Esophagus (tissue), 2 donors: ENCODE measurements at regions not wholly inside any gene's neighbourhood (a gene's known extent, or its start where the extent isn't known, plus 50 kb on each side); places are given as distances from the start of the nearest gene placed in this dataset.

Experiments
- H3K27ac ChIP-seq, 2 donors: one replicate each; pipeline ENCODE4 v1.5.1; 2013; ENCODE audit warnings: low read depth in 2 of 2, mild to moderate bottlenecking in 2 of 2, inconsistent platforms in 1 of 2, low read length in 1 of 2, moderate library complexity in 1 of 2
- H3K27me3 ChIP-seq, 2 donors: one replicate each; pipeline ENCODE4 v1.6.1; 2013; ENCODE audit warnings: low read length in 2 of 2, control low read depth in 1 of 2, mild to moderate bottlenecking in 1 of 2; ENCODE audit not compliant: insufficient read depth in 2 of 2, control insufficient read depth in 1 of 2
- H3K36me3 ChIP-seq, 2 donors: one replicate each; pipeline ENCODE4 v1.6.1; 2013; ENCODE audit warnings: low read length in 1 of 2; ENCODE audit not compliant: control insufficient read depth in 2 of 2, insufficient read depth in 2 of 2
- H3K4me1 ChIP-seq, 2 donors: one replicate each; pipeline ENCODE4 v1.6.1; 2013; ENCODE audit warnings: low read length in 1 of 2; ENCODE audit not compliant: control insufficient read depth in 2 of 2, insufficient read depth in 2 of 2
- H3K4me3 ChIP-seq, 2 donors: one replicate each; pipeline ENCODE4 v1.5.1; 2013; ENCODE audit warnings: low read length in 2 of 2, mild to moderate bottlenecking in 2 of 2, low read depth in 1 of 2, moderate library complexity in 1 of 2
- H3K9me3 ChIP-seq, 2 donors: one replicate each; pipeline ENCODE4 v1.6.1; 2013; ENCODE audit warnings: mild to moderate bottlenecking in 2 of 2, low read depth in 1 of 2, low read length in 1 of 2, moderate library complexity in 1 of 2; ENCODE audit not compliant: control insufficient read depth in 2 of 2, insufficient read depth in 1 of 2
- WGBS, 2 donors: extraction: QIAGEN DNeasy Blood & Tissue Kit; methylation state at CpG; one replicate each; pipeline ENCODE4 v1.1.7; 2013; 5-methylcytosine and 5-hydroxymethylcytosine counted together
- donor health status: healthy with polysubstance abuse.
- donor health status: Bipolar disorder and iron deficiency.

DNA sequence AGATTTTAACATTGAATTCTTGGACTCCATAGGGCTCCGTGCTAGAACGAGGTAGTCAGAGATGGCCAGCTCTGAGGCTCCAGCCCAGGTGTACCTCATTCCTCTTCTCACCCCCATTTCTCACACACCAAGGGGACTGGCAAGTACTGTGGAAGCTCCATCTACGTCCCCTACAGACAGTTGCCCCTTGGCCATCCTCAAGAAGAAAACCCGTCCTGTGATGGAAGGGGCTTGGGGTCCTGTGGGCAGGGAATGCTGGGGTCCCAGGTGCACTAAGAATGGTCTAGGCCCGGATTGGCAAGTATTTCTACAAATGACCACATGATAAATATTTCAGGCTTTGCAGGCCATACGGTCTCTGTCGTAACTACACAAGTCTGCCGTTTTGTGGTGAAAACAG lies 110.3 kb downstream of the PDCL3 start:
- Histone ChIP-seq H3K9me3 (no peaks in the 10 kb centered on the region), H3K27me3 (no peaks in the 10 kb centered on the region), H3K36me3 (no peaks in the 10 kb centered on the region), H3K27ac (no peak overlapping the region), H3K4me3 (no peak overlapping the region), H3K4me1 (no peaks in the 10 kb centered on the region)
- WGBS, 2 donors, result 88 to 91% methylated on average over 8 of the region's 8 CpGs

DNA sequence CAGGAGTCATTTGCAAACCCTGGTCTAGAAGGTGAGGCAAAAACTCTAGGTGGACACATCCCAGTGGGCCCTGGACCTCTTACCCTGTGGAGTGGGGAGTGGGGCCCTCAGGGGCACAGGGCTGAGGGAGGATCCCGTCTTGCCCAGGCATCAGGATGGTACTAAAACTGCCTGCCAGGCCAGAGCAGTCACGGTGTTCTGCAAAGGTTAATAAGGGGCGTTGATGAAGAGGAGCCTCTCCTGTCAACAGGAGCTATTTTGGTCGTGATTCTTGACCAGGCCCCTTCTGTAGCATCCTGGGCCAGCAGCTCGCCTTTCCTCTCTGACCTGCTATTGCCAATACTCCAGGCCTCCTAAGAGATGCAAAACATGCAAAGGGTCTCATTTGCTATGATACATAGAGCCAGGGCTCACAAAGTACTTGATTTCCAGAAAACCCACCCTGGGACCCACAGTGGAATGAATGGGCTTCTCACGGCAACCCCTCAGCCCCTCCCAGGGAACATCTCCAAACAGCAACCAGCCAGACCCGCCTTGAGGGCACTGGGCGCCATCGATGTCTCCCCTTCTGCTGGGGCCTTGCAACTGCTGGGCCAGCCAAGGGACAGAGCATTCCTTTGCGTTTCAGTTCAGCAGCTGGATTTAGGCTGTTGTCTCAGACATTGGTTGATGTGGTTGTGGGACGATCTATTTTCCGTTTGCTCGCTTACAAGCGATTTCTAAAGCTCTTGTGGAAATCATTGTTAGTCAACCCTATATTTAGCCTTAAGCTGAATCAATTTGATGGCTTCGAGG lies 111.1 kb downstream of the PDCL3 start:
- Histone ChIP-seq H3K27me3 (no peaks in the 10 kb centered on the region), H3K4me3 (no peak overlapping the region), H3K27ac (no peak overlapping the region), H3K36me3 (no peaks in the 10 kb centered on the region), H3K4me1 (no peaks in the 10 kb centered on the region), H3K9me3 (no peaks in the 10 kb centered on the region)
- 83 to 85% methylated on average over 15 of the region's 15 CpGs for WGBS, 2 donors

DNA sequence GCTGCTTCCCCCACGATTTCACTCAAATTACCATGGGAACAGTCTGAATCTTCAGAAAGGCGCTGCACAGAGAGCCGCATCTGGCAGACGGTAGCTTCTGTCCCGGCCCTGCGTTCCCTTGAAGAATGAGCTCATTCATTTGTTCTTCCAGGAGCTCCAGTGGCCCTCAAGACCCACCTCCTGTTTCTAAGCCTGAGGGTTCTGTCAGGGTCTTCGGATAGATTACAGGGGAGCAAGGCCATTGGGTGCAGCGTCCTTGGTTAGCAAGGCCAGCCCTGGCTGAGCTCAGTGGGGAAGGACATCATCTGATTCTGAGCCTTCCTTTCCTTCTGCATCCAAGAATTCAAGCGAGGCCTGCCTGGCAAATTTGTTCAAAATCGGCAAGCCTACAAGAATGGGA lies 111.9 kb downstream of the PDCL3 start:
- no peaks in the 10 kb centered on the region for H3K4me1 ChIP-seq
- WGBS, 2 donors, result 84 to 87% methylated on average over 10 of the region's 10 CpGs

DNA sequence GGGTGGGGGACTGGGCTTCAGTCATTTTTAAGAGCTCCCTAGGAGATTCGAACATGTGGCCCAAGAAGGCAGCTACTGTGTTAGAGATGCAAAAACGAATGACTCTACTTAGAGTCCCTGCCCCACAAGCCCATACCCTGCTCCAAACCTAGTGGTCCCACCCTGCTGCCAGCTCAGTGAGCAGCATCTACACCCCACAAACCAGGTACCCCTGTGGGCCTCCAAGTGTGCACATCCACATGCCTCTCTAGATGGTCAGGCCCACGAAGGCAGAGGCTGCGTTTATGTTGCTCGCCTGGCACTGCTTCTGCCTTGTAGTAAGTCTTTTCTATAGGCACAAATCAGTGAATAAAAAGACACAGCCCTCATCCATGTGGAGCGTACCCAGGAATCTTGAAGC lies 112.6 kb downstream of the PDCL3 start:
- Histone ChIP-seq H3K27me3 (no peaks in the 10 kb centered on the region), H3K9me3 (no peaks in the 10 kb centered on the region), H3K4me3 (no peak overlapping the region), H3K27ac (no peak overlapping the region), H3K4me1 (no peaks in the 10 kb centered on the region), H3K36me3 (no peaks in the 10 kb centered on the region)
- 75 to 83% methylated on average over 6 of the region's 6 CpGs for WGBS, 2 donors

More for the DNA sequence above, 111.9 kb downstream of the PDCL3 start:
- Histone ChIP-seq H3K27ac (no peak overlapping the region), H3K36me3 (no peaks in the 10 kb centered on the region), H3K4me3 (no peak overlapping the region), H3K9me3 (no peaks in the 10 kb centered on the region), H3K27me3 (no peaks in the 10 kb centered on the region)

DNA sequence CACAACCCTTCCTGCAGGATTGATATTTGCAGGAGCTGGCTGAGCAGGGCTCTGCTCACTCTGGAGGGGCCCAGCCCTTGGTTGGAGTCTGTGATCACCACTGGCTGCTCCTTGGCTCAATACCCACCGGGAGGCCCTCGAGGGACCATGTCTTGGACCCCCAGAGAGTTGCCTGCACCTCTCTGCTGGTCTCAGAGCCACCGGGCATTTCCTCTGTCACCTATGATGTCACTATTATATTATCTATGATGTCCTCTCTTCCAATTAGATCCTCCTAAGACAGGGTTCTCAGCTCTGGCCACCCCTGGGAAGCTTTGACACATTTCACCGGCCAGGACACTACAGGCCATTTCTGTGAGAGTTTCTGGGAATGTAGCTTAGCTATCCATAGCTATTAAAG lies 113.1 kb downstream of the PDCL3 start:
- Histone ChIP-seq H3K4me3 (no peak overlapping the region), H3K27ac (no peak overlapping the region), H3K9me3 (no peaks in the 10 kb centered on the region), H3K4me1 (no peaks in the 10 kb centered on the region), H3K36me3 (no peaks in the 10 kb centered on the region), H3K27me3 (no peaks in the 10 kb centered on the region)
- WGBS, 2 donors, result 93 to 97% methylated on average over 4 of the region's 4 CpGs

DNA sequence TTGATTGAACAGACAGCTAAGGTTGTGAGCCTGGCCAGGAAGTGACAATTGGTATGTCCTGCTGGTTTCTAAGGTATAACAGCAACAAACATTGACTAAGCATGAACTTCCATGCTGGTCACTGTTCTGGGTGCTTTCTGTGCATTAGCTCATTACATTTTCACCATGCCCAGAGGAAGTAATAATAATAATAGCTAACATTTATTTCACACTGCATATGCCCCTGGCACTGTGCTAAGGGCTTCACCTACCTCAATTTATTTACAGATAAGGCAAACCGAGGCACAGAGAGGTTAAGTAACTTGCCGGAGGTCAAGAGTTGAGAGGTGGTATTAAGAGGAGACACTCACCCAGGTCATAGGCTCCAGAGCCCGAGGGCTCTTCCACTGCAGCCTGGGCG lies 113.6 kb downstream of the PDCL3 start:
- Histone ChIP-seq H3K9me3 (no peaks in the 10 kb centered on the region), H3K36me3 (no peaks in the 10 kb centered on the region), H3K27ac (no peak overlapping the region), H3K27me3 (no peaks in the 10 kb centered on the region), H3K4me1 (no peaks in the 10 kb centered on the region), H3K4me3 (no peak overlapping the region)
- 88 to 90% methylated on average over 4 of the region's 4 CpGs for WGBS, 2 donors

DNA sequence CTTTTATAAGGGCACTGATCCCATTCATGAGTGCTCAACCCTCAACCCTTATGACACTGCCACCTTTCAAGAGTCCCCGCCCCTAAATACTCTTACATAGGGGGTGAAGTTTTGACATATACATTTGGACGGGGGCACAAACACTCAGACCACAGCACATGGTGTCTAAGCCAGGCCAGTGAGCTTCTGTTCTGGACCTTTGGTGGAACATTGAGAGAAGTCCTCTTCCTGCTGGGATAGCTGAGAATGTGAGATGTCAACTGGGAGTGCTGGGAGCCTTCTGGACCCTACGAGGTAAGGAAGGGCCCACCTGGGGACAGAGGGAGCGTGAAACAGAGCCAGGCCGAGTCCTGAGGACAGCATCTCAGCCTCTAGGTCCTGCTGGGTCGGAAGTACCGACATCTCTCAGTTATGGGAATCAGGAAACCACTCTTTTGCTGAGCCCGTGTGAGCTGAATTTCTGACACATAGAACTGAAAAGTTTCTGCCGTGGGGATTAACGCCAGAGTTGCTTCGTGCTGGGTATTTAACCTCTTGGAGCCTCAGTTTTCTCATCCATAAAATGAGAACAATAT lies 114.9 kb downstream of the PDCL3 start:
- Histone ChIP-seq H3K27ac (no peak overlapping the region), H3K27me3 (no peaks in the 10 kb centered on the region), H3K36me3 (no peaks in the 10 kb centered on the region), H3K4me3 (no peak overlapping the region), H3K4me1 (no peaks in the 10 kb centered on the region), H3K9me3 (no peaks in the 10 kb centered on the region)
- 85 to 87% methylated on average over 11 of the region's 11 CpGs for WGBS, 2 donors

DNA sequence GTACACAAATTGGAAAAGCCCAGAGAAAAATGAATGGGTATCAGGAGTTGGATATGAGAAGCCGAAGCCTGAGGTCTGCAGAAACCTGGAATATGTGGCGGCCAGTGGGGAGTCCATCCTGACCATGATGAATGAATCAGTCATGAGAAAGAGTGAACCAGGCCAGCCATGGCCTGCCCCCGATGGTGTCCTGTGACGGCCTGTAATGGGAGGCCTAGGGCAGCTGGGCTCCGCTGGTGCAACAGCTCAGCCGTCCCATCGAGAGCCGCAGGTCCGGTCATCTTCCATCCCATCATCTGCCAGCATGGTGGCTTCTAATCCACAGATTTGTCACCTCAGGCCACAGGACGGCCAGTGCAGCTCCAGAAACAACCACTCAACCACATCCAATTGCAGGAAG lies 116.4 kb downstream of the PDCL3 start:
- Histone ChIP-seq H3K9me3 (no peaks in the 10 kb centered on the region), H3K4me1 (no peaks in the 10 kb centered on the region), H3K36me3 (no peaks in the 10 kb centered on the region), H3K27me3 (no peaks in the 10 kb centered on the region), H3K4me3 (no peak overlapping the region), H3K27ac (no peak overlapping the region)
- 95 to 97% methylated on average over 10 of the region's 10 CpGs for WGBS, 2 donors

DNA sequence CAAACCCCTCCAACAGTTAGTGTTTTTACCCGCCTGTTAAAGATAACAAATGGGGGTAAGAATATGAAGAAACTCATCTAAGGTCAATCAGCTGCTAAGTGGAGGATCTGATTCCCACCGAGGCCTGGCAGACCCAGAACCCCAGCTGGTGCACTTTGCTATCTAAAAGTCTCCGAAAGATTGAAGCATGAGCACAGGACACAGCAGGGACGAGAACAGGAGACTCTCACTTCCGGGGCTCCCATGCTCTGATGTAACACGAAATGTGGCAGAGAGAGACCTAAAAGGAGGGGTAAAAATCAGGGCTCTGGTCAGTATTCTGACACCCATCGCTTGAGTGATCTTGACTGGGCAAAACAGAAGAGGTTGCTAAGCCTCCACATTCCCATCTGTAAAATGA lies 119.7 kb downstream of the PDCL3 start:
- 89% methylated on average over 7 of the region's 7 CpGs for WGBS, 2 donors
- Histone ChIP-seq H3K36me3 (no peaks in the 10 kb centered on the region), H3K9me3 (no peaks in the 10 kb centered on the region), H3K4me3 (no peak overlapping the region), H3K27ac (no peak overlapping the region), H3K27me3 (no peaks in the 10 kb centered on the region), H3K4me1 (no peaks in the 10 kb centered on the region)

DNA sequence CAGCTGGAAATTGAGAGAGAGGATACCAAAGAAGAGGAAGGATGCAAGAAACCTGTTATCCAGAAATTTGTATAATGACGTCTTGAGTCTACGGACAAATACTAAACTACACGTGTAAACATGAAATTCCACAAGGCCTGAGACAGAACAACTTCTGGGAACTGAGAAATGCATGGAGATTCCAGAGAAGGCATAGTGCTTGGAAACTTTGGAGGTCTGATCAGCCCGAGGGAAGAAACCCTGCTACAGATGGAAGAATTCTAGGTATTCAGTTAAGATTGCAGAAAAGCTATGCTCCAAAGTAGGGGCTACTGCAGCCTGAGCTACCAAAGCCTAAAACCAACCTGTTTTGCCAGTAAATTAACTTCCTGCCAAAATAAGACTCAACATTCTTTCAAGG lies 120.4 kb downstream of the PDCL3 start:
- no peak overlapping the region for H3K27ac ChIP-seq
- H3K4me1 ChIP-seq, result no peaks in the 10 kb centered on the region
- H3K27me3 ChIP-seq, result no peaks in the 10 kb centered on the region
- no peaks in the 10 kb centered on the region for H3K36me3 ChIP-seq
- WGBS, 2 donors, result 87 to 91% methylated on average over 4 of the region's 4 CpGs
- H3K4me3 ChIP-seq, result no peak overlapping the region
- no peaks in the 10 kb centered on the region for H3K9me3 ChIP-seq
